Gastrocnemius medialis (tissue), 4 donors: ENCODE measurements at regions not wholly inside any gene's neighbourhood (a gene's known extent, or its start where the extent isn't known, plus 50 kb on each side); places are given as distances from the start of the nearest gene placed in this dataset.

Source experiments
- ATAC-seq, 2 donors: fragments of 150-250 bp; one replicate each; pipeline ENCODE4 v1.9.1; 2016
- DNase-seq, 2 donors: peaks; one replicate each; pipeline ENCODE4 v3.0.0-alpha.2; 2019
- H3K27ac ChIP-seq, 4 donors: fragments of 200-600 bp; sonication (generic); 1 replicate in 1 of 4; 2 replicates in 3 of 4; pipeline ENCODE4 v1.5.1; 2016 to 2018; ENCODE audit warnings: mild to moderate bottlenecking in 2 of 4, moderate library complexity in 1 of 4
- H3K27me3 ChIP-seq, 3 donors: fragments of 200-600 bp; sonication (generic) in 2 of 3; 1 replicate in 1 of 3; 2 replicates in 2 of 3; pipeline versions ENCODE4 v1.5.1 to v1.6.0; 2016 to 2019; ENCODE audit warnings: mild to moderate bottlenecking in 1 of 3, moderate library complexity in 1 of 3
- H3K36me3 ChIP-seq, 2 donors: fragments of 200-600 bp; sonication (generic) in 1 of 2; one replicate each; pipeline ENCODE4 v1.5.1; 2017 to 2018
- H3K4me1 ChIP-seq, 2 donors: fragments of 200-600 bp; sonication (generic) in 1 of 2; one replicate each; pipeline ENCODE4 v1.5.1; 2016 to 2017; ENCODE audit warnings: mild to moderate bottlenecking in 2 of 2
- H3K4me3 ChIP-seq, 4 donors: fragments of 200-600 bp; sonication (generic) in 3 of 4; 1 replicate in 1 of 4; 2 replicates in 3 of 4; pipeline ENCODE4 v1.5.1; 2016 to 2019; ENCODE audit warnings: mild to moderate bottlenecking in 2 of 4
- H3K9me3 ChIP-seq, 3 donors: fragments of 200-600 bp; sonication (generic) in 2 of 3; 1 replicate in 1 of 3; 2 replicates in 2 of 3; pipeline ENCODE4 v1.5.1; 2016 to 2019
- CTCF ChIP-seq, 5 experiments: fragments of 450-650 bp in 3 of 5; fragments of 200-600 bp in 2 of 5; sonication (generic) in 2 of 5; IDR thresholded peaks in 4 of 5; conservative IDR thresholded peaks in 1 of 5; 1 replicate in 4 of 5; 2 replicates in 1 of 5; pipeline ENCODE4 v1.5.1; 2016 to 2019; ENCODE audit warnings: antibody characterized with exemption in 5 of 5, mild to moderate bottlenecking in 3 of 5, moderate library complexity in 3 of 5
- POLR2A ChIP-seq, 2 donors: fragments of 450-650 bp; IDR thresholded peaks; one replicate each; pipeline ENCODE4 v1.6.1; 2017; ENCODE audit warnings: antibody characterized with exemption in 2 of 2, mild to moderate bottlenecking in 2 of 2, moderate library complexity in 2 of 2
- in situ Hi-C, 4 donors: fragments of 200-750 bp; cut with MboI; loops; one replicate each; pipeline versions ENCODE4 v1.15.0 to v1.8.0; 2017; ENCODE audit warnings: low sequenced_read_pairs in 4 of 4
- intact Hi-C: fragments of 100-400 bp; cut with DNase I; formaldehyde crosslinking; loops from one replicate; pipeline ENCODE4 v1.15.1; 2023; ENCODE audit warnings: low total_unique reads

GRCh38 chr3:5757213-5757804 lies 569.8 kb downstream of the EDEM1 start:
- DNase-seq (no peak), ATAC-seq (no peak)
- no peak for TF ChIP-seq CTCF (IDR thresholded peaks at IDR 0.05 in 4 of 5, conservative IDR thresholded peaks at IDR 0.05 in 1 of 5)
- TF ChIP-seq POLR2A (IDR thresholded peaks at IDR 0.05), result no peak
- no peaks in the 10 kb centered on the region for H3K36me3 ChIP-seq
- no peaks in the 10 kb centered on the region for H3K27me3 ChIP-seq
- in situ Hi-C loops, result loop anchor here in 1 of 4 donors (25.0 kb wide), 1 partner anchor 95 kb away; no protein-coding TSS in a partner anchor
- no peaks in the 10 kb centered on the region for H3K4me1 ChIP-seq
- intact Hi-C loops, result no loop called here
- H3K9me3 ChIP-seq, result no peaks in the 10 kb centered on the region
- H3K27ac ChIP-seq, result no peak overlapping the region
- no peak overlapping the region for H3K4me3 ChIP-seq

GRCh38 chr3:5758699-5759098 lies 571.2 kb downstream of the EDEM1 start:
- Histone ChIP-seq H3K9me3 (no peaks in the 10 kb centered on the region), H3K4me1 (no peaks in the 10 kb centered on the region), H3K27ac (no peak overlapping the region), H3K36me3 (no peaks in the 10 kb centered on the region), H3K4me3 (no peak overlapping the region), H3K27me3 (no peaks in the 10 kb centered on the region)
- intact Hi-C loops (no loop called here), in situ Hi-C loops (loop anchor here in 1 of 4 donors (25.0 kb wide), 1 partner anchor 96 kb away; no protein-coding TSS in a partner anchor)
- DNase-seq, result no peak
- ATAC-seq, result no peak
- TF ChIP-seq POLR2A (IDR thresholded peaks at IDR 0.05), result no peak
- TF ChIP-seq CTCF (IDR thresholded peaks at IDR 0.05 in 4 of 5, conservative IDR thresholded peaks at IDR 0.05 in 1 of 5), result no peak

- intact Hi-C loops, result no loop called here
- no peaks in the 10 kb centered on the region for H3K36me3 ChIP-seq
- no peak for DNase-seq
- no peak overlapping the region for H3K4me3 ChIP-seq
- H3K9me3 ChIP-seq, result no peaks in the 10 kb centered on the region
- H3K27me3 ChIP-seq, result no peaks in the 10 kb centered on the region
- TF ChIP-seq CTCF (IDR thresholded peaks at IDR 0.05 in 4 of 5, conservative IDR thresholded peaks at IDR 0.05 in 1 of 5), result no peak
- no peak for TF ChIP-seq POLR2A (IDR thresholded peaks at IDR 0.05)
- H3K27ac ChIP-seq, result no peak overlapping the region
- H3K4me1 ChIP-seq, result no peaks in the 10 kb centered on the region
- in situ Hi-C loops, result loop anchor here in 1 of 4 donors (25.0 kb wide), 1 partner anchor 100 kb away; no protein-coding TSS in a partner anchor
- ATAC-seq, result no peak
Observed at GRCh38 chr3:5762506-5762905, 575.0 kb downstream of the EDEM1 start.

- Histone ChIP-seq H3K36me3 (no peaks in the 10 kb centered on the region), H3K4me3 (no peak overlapping the region), H3K27me3 (no peaks in the 10 kb centered on the region), H3K4me1 (no peaks in the 10 kb centered on the region), H3K9me3 (no peaks in the 10 kb centered on the region), H3K27ac (no peak overlapping the region)
- intact Hi-C loops, result no loop called here
- TF ChIP-seq CTCF (IDR thresholded peaks at IDR 0.05 in 4 of 5, conservative IDR thresholded peaks at IDR 0.05 in 1 of 5) (no peak), POLR2A (IDR thresholded peaks at IDR 0.05) (no peak)
- ATAC-seq, result no peak
- in situ Hi-C loops, result loop anchor here in 1 of 4 donors (25.0 kb wide), 1 partner anchor 105 kb away; no protein-coding TSS in a partner anchor
- no peak for DNase-seq
Observed at GRCh38 chr3:5766848-5767247, 579.3 kb downstream of the EDEM1 start.
